Right forelimb (tissue), 1 donor: ENCODE measurements at regions not wholly inside any gene's neighbourhood (a gene's known extent, or its start where the extent isn't known, plus 50 kb on each side); places are given as distances from the start of the nearest gene placed in this dataset.

Experiments
- DNase-seq: peaks from one replicate; pipeline ENCODE4 v3.0.0-alpha.2; 2018

GRCh38 chr10:91149550-91149949 lies 70.9 kb upstream of the PCGF5 start:
- DNase-seq = no peak

DNA sequence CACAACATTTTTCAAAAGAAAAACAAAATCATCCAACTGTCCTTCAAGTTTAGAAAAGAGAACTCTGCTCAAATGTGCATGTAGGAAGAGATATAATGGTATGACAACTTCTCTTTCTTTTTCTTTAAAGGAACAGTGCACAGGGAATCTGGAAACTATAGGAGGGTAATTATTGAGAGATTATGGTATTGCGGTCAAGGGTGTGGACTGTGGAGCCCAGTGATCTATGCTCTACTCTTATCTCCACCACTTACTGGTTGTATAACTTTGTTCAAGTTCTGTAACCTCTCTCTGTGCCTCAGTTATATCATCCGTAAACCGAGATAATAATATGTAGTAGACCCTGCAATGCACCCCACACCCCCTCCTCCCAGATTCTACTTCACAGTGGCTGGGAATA lies 69.8 kb upstream of the PCGF5 start:
- DNase-seq = no peak

DNA sequence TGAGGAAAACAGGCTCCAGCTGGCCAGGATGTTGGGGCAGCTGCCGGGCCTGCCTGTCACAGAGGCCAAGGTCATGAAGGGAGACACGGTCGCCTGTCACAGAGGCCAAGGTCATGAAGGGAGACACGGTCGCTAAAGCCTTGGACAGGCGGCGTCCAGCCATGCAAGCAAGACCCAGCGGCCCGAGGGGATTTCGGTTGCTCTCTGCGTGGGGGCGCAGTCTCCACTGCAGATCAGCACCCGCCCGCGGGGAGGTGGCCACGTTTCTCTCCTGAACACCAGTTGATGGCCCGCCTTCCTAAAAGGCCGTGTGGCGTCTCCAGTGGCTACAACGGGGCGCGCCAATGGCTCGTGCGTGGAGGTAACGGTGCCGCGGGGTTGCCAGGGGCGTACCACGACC lies 67.0 kb upstream of the PCGF5 start:
- DNase-seq = no peak

DNA sequence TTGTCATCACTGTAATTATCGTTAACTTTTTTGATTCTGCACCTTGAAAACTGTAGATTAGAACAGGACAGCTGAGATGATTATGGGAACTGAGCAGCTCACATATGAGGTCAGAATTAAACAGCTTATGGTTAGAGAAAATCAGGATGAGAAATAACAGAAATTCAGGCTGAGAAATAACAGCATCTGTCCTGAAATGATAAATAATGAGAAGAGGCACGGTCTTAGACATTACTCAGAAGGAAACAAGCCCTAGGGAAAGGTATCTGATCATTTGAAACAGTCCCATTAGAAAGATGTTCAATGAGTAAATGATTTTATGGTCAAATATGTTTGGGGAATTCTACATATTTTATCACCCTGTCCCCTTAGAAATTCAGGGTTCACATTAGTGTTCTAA lies 65.6 kb upstream of the PCGF5 start:
- DNase-seq = no peak

GRCh38 chr10:91156196-91156595 lies 64.3 kb upstream of the PCGF5 start:
- no peak for DNase-seq

- DNase-seq = no peak
These were observed 61.1 kb upstream of the PCGF5 start for GRCh38 chr10:91159254-91159783.

DNA sequence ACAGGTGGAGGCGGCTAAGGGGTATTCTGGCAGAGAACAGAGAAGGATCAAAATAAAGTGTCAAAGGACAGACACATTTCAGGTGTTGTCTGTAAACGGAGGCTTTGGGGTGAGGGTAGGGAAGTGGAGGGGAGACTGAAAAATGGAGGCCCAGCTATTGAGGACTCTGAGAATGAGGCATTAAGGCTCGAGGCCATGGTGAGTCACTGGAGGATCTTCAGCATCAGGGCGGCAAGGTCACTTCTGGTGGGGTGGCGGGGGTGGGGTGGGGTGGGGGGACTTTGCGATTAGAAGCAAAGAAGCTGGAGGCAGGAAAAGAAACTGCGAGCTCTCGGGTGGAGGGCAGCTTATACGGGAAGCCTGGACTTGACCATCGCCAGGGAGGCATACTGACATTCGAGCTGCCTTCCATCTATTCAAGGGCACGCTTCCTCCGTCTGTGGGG lies 58.4 kb upstream of the PCGF5 start:
- DNase-seq = no peak

DNA sequence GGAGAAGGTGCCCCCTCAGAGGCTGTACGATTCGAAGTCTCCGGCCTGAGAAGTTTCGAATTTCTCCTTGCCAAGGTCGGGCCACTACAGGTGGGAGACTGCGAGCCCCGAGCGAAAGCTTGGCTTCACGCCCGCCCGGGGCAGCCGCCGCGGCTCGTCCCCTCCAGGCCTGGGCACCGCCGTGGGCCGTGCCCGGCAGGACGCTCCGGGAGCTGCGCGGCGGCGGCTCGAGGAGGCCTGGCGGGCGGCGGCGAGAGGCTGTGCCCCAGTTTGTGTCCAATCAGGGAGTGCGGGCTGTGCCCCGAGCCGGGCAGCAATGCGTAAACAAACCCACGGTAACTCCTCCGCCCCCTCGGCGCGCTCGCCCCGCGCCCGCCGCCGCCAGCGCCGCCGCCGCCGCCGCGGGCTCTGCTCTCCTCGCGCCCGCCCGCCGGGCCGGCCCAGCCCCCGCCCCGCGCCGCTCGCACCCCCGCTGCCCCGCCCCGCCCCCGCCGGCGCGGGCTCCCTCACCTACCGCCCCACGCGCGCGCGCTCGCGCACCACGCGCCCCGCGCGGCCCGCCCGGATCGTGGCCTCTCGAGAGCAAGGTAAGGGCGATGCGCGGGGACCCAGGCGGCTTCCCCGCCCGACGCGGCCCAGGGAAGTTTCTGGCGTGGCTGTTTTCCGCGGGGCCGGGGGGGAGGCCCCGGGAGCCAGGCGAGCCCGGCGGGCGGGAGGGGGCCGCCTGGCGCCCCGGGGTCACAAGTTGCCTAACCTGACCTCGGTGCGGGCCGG lies 57.8 kb upstream of the PCGF5 start:
- peak; percentile 75 for DNase-seq

GRCh38 chr10:91163269-91163868 lies 57.1 kb upstream of the PCGF5 start:
- DNase-seq = no peak

- no peak for DNase-seq
These were observed 56.5 kb upstream of the PCGF5 start for GRCh38 chr10:91163869-91164474.

GRCh38 chr10:91164520-91165065 lies 55.9 kb upstream of the PCGF5 start:
- no peak for DNase-seq

GRCh38 chr10:91167406-91167805 lies 53.1 kb upstream of the PCGF5 start:
- no peak for DNase-seq

GRCh38 chr10:91170418-91170817 lies 50.0 kb upstream of the PCGF5 start:
- DNase-seq = no peak
